ENCODE measurements at regions not wholly inside any gene's neighbourhood (a gene's known extent, or its start where the extent isn't known, plus 50 kb on each side); places are given as distances from the start of the nearest gene placed in this dataset.

GRCh38 chr4:67133162-67133561 lies 412.1 kb downstream of the CENPC start:
- TF ChIP-seq POLR2A (IDR thresholded peaks at IDR 0.05) (no peak), CTCF (IDR thresholded peaks at IDR 0.05) (no peak), EP300 (IDR thresholded peaks at IDR 0.05) (no peak), POLR2AphosphoS5 (IDR thresholded peaks at IDR 0.05) (no peak)
